GM10266 (cell line): ENCODE measurements at regions not wholly inside any gene's neighbourhood (a gene's known extent, or its start where the extent isn't known, plus 50 kb on each side); places are given as distances from the start of the nearest gene placed in this dataset.

Source experiments
- DNase-seq: peaks from one replicate; pipeline ENCODE4 v3.0.0; 2012; ENCODE audit errors: extremely low spot score
- TF ChIP-seq, protein P1 (sequence below): IDR thresholded peaks from 2 replicates; pipeline ENCODE4 v1.5.1; 2012; ENCODE audit warnings: mild to moderate bottlenecking, low read depth; ENCODE audit not compliant: control insufficient read depth, insufficient read depth; ENCODE audit errors: missing control alignments

DNA sequence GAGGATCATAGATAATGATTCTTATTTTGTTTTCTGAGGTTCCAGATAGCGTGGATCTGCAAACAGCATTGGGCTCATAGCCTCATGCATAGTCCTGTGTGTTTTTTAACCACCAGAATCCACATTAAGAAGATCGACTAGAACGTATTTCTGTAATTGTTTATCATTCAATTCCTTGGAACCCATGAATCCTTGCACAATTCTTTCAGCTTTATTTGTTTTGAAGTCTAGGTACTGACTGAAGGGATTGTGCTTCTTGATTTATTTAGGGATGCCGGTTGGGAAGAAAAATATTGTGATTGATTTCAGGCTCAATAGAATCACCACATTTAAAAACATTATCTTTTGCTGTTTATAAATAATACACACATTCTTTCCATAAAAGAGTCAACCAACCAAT, 314.6 kb upstream of the ZNF717 start:
- no peak for DNase-seq
- TF ChIP-seq, protein P1, sequence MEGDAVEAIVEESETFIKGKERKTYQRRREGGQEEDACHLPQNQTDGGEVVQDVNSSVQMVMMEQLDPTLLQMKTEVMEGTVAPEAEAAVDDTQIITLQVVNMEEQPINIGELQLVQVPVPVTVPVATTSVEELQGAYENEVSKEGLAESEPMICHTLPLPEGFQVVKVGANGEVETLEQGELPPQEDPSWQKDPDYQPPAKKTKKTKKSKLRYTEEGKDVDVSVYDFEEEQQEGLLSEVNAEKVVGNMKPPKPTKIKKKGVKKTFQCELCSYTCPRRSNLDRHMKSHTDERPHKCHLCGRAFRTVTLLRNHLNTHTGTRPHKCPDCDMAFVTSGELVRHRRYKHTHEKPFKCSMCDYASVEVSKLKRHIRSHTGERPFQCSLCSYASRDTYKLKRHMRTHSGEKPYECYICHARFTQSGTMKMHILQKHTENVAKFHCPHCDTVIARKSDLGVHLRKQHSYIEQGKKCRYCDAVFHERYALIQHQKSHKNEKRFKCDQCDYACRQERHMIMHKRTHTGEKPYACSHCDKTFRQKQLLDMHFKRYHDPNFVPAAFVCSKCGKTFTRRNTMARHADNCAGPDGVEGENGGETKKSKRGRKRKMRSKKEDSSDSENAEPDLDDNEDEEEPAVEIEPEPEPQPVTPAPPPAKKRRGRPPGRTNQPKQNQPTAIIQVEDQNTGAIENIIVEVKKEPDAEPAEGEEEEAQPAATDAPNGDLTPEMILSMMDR, result no peak

DNA sequence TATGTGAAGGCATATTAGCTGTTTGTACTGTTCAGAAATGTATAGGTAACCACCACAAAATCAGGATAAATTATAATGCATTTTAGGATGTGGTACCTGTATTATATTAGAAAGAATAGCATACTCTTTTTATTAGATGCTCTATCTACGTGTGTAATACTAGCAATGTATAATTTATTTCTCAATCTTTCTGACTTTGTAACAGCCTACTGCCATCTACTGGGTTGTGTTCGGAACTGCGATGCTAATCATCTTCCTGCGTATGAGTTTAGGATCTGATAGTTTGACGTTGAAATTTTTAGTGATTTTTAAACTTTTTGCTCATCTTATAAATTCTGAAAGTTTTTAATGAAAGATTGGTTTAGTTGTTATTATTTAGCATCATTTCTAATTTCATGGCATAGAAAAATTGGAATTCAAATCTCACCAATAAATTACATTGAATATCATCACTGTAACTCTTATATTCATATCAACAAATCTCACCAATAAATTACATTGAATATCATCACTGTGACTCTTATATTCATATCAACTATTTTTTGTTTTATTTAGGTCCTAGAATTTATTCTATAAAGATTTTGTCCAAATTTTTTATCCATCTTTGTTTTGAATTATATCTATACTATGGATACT, 322.7 kb upstream of the ZNF717 start:
- DNase-seq, result peak; percentile 7
- TF ChIP-seq, protein P1, result peak; percentile 61

DNA sequence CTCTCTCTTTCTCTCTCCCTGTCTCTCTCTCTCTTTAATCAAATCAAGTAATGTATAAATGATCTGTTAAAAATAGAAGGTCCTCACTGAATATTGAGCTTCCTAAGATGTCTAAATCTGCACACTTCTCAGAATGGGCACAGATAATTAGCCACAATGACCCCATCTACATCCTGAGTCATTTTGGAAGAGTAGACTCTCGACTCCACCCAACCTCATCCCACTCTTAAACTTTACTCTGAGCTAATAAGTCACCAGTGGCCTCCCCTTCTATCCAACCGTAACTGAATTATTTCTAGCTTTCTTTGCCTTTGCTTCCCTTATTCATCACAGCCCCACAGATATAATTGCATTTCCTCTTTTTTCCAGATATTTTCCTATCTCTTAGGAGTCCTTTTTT, 326.5 kb upstream of the ZNF717 start:
- DNase-seq, result no peak
- TF ChIP-seq, protein P1, result no peak

DNA sequence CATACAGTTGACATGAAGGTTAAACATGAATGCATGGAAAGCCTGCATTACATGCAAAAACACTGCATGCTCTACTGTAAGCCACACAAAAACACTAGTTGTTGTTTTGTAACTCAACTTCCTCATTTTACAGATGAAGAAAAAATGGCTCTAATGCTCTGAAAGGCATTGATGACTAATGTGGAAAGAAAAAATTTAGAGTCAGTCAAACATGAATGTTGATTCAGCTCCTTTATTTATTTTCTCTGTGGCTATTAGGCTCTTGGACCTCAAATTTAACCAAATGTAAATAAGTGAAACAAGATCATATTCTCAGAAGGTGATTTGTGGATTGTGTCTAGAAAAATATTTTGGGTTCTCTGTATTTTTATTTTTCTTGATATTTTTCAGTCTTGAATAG, 336.7 kb upstream of the ZNF717 start:
- DNase-seq, result no peak
- TF ChIP-seq, protein P1, result no peak

DNA sequence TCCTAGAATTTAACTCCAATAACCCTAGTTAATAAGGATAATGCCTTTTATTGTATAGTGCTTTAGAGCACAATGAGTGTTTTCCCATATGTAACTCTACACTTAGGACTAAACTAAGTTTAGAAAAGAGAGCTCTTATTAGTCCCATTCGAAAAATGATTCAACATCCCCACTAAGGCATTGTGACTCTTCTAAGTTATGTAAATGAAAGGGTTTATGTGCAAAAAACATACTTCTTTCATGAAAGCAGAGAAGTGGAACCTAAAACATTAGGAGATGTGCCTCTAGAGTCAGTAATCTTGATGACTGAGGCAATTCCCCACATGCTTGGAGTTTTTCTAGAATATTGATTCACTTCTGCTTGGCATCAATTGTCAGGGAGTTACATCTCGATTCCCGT, 344.1 kb upstream of the ZNF717 start:
- DNase-seq, result no peak
- TF ChIP-seq, protein P1, result no peak

DNA sequence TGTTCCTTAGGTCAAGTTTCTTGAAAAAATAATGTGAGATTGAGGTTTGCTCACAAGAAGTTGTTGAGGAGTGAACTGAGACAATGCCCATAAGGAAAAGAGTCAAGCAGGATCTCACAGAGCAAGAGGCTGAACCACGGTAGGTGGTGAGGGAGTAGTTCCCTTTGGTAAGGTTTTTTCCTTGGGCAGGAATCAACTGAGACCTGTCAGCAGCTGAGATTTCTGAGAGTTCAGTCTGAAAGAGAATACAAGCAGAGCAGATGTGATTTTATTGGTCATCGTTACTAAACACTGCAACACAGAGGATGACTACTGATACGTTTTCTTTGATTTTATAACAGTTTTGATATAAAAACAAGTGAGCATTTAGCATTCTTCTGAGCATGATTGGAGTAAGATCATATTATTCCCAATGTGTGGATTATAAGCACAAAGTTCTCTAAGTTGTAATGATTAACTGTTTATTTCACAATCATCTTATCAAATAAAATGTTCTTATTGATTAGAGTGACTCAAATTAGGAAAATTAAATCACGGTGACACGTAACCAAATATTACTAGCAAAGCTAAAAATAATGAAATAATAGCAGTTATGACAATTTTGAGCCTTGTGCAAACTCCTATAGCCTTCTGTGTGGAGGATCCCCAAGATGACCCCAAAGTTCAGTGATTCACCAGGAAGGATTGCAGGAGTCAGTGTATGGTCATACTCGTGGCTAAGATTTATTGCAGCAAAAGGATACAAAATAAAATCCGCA, 346.2 kb upstream of the ZNF717 start:
- TF ChIP-seq, protein P1, result no peak
- DNase-seq, result no peak

DNA sequence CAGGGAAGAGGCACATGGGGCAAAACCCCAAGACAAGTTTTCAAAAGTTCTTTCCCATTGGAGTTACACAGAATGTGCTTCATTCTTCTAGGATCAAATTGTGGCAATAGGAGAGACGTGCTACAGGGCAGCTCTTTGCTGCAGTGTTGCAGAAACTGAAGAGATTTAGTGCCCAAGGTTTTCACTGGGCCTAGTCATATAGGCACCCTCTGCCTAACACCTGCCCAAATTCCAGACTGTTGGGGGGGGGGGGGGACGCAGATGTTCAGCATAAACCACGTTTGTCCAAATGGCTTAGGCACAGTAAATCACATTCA, 346.8 kb upstream of the ZNF717 start:
- TF ChIP-seq, protein P1, result no peak
- no peak for DNase-seq
